ENCODE measurements at regions not wholly inside any gene's neighbourhood (a gene's known extent, or its start where the extent isn't known, plus 50 kb on each side); places are given as distances from the start of the nearest gene placed in this dataset.

- no peak for TF ChIP-seq POLR2A (IDR thresholded peaks at IDR 0.05)
- no peak for TF ChIP-seq CTCF (IDR thresholded peaks at IDR 0.05)
Measured at GRCh38 chr11:87596176-87596575, 558.4 kb downstream of the TMEM135 start.

All from gastroesophageal sphincter (tissue), 3 donors.